GM23338 (cell line): ENCODE measurements at regions not wholly inside any gene's neighbourhood (a gene's known extent, or its start where the extent isn't known, plus 50 kb on each side); places are given as distances from the start of the nearest gene placed in this dataset.

Experiments used
- CREB1 ChIP-seq: fragments of 250-450 bp; sonication (Bioruptor Pico); IDR thresholded peaks from 2 replicates; pipeline ENCODE4 v1.5.0; 2020; ENCODE audit warnings: low read depth, mild to moderate bottlenecking, moderate library complexity
- EZH2 ChIP-seq: fragments of 200-600 bp; sonication (generic); IDR thresholded peaks from one replicate; pipeline ENCODE4 v1.8.0; 2017; ENCODE audit warnings: antibody characterized with exemption, mild to moderate bottlenecking, low read depth; ENCODE audit not compliant: unreplicated experiment
- EZH2phosphoT487 ChIP-seq: fragments of 200-600 bp; sonication (generic); IDR thresholded peaks from one replicate; pipeline ENCODE4 v1.8.1; 2018; ENCODE audit warnings: antibody characterized with exemption; ENCODE audit not compliant: unreplicated experiment
- JUNB ChIP-seq: IDR thresholded peaks from one replicate; pipeline ENCODE4 v1.6.1; 2016; ENCODE audit warnings: antibody characterized with exemption; ENCODE audit not compliant: unreplicated experiment
- NANOG ChIP-seq: IDR thresholded peaks from 2 replicates; pipeline ENCODE4 v1.6.1; 2016; ENCODE audit warnings: antibody characterized with exemption, borderline replicate concordance
- POLR2AphosphoS5 ChIP-seq: IDR thresholded peaks from 2 replicates; pipeline ENCODE4 v1.6.1; 2016; ENCODE audit warnings: antibody characterized with exemption, low read depth
- ZNF114 ChIP-seq: fragments of 250-450 bp; sonication (Bioruptor Pico); IDR thresholded peaks from 2 replicates; pipeline ENCODE4 v1.5.0; 2020; ENCODE audit warnings: mild to moderate bottlenecking, moderate library complexity
- TF ChIP-seq, protein P1 (sequence below): fragments of 250-450 bp; sonication (Bioruptor Pico); IDR thresholded peaks from 2 replicates; pipeline ENCODE4 v1.5.0; 2020; ENCODE audit warnings: mild to moderate bottlenecking, moderate library complexity
- TF ChIP-seq, protein P2 (sequence below), 2 experiments: fragments of 200-600 bp in 1 of 2; sonication (generic) in 1 of 2; conservative IDR thresholded peaks; 2 replicates each; pipeline versions ENCODE4 v1.5.1 to v1.6.1; 2016 to 2017; ENCODE audit warnings: antibody characterized with exemption in 2 of 2, low read depth in 2 of 2, mild to moderate bottlenecking in 2 of 2, moderate library complexity in 1 of 2
- TF ChIP-seq, protein P3 (sequence below): IDR thresholded peaks from one replicate; pipeline ENCODE4 v1.6.1; 2018; ENCODE audit warnings: antibody characterized with exemption; ENCODE audit not compliant: unreplicated experiment

DNA sequence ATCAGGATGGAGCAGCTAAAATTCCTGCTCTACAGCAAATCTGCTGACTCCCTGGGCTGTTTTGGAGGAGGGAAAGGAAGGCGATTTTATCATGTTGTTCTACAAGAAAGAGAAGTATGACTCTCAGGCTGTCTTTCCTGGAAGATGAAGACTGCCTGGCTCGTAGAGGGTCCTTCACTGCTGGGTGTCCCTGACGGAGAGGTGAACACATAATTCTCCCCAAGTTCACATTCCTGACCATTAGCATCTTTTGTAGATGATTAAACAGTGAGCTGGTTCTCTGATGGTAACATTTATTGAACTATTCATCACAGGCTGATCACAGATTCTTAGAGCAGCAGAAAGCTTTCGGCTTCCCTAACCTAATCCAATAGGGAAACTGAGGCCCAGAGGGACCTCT lies 212.4 kb upstream of the GLRA1 start:
- TF ChIP-seq POLR2AphosphoS5 (no peak), CREB1 (CRISPR knock-in tag) (no peak), EZH2 (no peak), EZH2phosphoT487 (no peak), JUNB (no peak), NANOG (no peak), ZNF114 (no peak)
- TF ChIP-seq, protein P1, sequence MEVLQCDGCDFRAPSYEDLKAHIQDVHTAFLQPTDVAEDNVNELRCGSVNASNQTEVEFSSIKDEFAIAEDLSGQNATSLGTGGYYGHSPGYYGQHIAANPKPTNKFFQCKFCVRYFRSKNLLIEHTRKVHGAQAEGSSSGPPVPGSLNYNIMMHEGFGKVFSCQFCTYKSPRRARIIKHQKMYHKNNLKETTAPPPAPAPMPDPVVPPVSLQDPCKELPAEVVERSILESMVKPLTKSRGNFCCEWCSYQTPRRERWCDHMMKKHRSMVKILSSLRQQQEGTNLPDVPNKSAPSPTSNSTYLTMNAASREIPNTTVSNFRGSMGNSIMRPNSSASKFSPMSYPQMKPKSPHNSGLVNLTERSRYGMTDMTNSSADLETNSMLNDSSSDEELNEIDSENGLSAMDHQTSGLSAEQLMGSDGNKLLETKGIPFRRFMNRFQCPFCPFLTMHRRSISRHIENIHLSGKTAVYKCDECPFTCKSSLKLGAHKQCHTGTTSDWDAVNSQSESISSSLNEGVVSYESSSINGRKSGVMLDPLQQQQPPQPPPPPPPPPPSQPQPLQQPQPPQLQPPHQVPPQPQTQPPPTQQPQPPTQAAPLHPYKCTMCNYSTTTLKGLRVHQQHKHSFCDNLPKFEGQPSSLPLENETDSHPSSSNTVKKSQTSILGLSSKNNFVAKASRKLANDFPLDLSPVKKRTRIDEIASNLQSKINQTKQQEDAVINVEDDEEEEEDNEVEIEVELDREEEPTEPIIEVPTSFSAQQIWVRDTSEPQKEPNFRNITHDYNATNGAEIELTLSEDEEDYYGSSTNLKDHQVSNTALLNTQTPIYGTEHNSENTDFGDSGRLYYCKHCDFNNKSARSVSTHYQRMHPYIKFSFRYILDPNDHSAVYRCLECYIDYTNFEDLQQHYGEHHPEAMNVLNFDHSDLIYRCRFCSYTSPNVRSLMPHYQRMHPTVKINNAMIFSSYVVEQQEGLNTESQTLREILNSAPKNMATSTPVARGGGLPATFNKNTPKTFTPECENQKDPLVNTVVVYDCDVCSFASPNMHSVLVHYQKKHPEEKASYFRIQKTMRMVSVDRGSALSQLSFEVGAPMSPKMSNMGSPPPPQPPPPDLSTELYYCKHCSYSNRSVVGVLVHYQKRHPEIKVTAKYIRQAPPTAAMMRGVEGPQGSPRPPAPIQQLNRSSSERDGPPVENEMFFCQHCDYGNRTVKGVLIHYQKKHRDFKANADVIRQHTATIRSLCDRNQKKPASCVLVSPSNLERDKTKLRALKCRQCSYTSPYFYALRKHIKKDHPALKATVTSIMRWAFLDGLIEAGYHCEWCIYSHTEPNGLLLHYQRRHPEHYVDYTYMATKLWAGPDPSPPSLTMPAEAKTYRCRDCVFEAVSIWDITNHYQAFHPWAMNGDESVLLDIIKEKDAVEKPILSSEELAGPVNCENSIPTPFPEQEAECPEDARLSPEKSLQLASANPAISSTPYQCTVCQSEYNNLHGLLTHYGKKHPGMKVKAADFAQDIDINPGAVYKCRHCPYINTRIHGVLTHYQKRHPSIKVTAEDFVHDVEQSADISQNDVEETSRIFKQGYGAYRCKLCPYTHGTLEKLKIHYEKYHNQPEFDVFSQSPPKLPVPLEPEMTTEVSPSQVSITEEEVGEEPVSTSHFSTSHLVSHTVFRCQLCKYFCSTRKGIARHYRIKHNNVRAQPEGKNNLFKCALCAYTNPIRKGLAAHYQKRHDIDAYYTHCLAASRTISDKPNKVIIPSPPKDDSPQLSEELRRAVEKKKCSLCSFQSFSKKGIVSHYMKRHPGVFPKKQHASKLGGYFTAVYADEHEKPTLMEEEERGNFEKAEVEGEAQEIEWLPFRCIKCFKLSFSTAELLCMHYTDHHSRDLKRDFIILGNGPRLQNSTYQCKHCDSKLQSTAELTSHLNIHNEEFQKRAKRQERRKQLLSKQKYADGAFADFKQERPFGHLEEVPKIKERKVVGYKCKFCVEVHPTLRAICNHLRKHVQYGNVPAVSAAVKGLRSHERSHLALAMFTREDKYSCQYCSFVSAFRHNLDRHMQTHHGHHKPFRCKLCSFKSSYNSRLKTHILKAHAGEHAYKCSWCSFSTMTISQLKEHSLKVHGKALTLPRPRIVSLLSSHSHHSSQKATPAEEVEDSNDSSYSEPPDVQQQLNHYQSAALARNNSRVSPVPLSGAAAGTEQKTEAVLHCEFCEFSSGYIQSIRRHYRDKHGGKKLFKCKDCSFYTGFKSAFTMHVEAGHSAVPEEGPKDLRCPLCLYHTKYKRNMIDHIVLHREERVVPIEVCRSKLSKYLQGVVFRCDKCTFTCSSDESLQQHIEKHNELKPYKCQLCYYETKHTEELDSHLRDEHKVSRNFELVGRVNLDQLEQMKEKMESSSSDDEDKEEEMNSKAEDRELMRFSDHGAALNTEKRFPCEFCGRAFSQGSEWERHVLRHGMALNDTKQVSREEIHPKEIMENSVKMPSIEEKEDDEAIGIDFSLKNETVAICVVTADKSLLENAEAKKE (CRISPR knock-in tag) = no peak
- TF ChIP-seq, protein P2, sequence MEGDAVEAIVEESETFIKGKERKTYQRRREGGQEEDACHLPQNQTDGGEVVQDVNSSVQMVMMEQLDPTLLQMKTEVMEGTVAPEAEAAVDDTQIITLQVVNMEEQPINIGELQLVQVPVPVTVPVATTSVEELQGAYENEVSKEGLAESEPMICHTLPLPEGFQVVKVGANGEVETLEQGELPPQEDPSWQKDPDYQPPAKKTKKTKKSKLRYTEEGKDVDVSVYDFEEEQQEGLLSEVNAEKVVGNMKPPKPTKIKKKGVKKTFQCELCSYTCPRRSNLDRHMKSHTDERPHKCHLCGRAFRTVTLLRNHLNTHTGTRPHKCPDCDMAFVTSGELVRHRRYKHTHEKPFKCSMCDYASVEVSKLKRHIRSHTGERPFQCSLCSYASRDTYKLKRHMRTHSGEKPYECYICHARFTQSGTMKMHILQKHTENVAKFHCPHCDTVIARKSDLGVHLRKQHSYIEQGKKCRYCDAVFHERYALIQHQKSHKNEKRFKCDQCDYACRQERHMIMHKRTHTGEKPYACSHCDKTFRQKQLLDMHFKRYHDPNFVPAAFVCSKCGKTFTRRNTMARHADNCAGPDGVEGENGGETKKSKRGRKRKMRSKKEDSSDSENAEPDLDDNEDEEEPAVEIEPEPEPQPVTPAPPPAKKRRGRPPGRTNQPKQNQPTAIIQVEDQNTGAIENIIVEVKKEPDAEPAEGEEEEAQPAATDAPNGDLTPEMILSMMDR (conservative IDR thresholded peaks at IDR 0.05; ENCODE audit: low read depth in 2 of 2) = no peak
- TF ChIP-seq, protein P3, sequence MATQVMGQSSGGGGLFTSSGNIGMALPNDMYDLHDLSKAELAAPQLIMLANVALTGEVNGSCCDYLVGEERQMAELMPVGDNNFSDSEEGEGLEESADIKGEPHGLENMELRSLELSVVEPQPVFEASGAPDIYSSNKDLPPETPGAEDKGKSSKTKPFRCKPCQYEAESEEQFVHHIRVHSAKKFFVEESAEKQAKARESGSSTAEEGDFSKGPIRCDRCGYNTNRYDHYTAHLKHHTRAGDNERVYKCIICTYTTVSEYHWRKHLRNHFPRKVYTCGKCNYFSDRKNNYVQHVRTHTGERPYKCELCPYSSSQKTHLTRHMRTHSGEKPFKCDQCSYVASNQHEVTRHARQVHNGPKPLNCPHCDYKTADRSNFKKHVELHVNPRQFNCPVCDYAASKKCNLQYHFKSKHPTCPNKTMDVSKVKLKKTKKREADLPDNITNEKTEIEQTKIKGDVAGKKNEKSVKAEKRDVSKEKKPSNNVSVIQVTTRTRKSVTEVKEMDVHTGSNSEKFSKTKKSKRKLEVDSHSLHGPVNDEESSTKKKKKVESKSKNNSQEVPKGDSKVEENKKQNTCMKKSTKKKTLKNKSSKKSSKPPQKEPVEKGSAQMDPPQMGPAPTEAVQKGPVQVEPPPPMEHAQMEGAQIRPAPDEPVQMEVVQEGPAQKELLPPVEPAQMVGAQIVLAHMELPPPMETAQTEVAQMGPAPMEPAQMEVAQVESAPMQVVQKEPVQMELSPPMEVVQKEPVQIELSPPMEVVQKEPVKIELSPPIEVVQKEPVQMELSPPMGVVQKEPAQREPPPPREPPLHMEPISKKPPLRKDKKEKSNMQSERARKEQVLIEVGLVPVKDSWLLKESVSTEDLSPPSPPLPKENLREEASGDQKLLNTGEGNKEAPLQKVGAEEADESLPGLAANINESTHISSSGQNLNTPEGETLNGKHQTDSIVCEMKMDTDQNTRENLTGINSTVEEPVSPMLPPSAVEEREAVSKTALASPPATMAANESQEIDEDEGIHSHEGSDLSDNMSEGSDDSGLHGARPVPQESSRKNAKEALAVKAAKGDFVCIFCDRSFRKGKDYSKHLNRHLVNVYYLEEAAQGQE = no peak
